ENCODE measurements at regions not wholly inside any gene's neighbourhood (a gene's known extent, or its start where the extent isn't known, plus 50 kb on each side); places are given as distances from the start of the nearest gene placed in this dataset.

DNA sequence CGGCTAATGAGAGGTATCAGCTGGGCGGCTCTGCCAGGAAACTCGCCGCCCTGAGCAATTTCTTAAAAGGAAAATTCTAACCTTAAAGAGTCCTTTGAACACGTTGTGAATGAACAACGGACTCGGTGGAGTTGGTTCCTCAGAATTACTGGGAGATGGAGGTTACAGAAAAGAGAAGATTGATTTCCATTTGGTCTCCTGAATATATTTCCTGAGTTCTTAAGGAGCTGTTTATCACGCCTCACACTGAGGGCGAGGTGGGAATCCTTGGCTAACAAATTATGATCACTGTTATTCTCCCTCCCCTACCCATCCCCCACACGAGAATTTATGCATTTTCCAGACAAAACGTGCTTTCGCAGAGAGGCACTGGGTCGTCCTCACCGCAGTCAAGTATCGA lies 194.5 kb upstream of the C14orf180 start:
- TF ChIP-seq KLF1 (tag by site-specific recombination; IDR thresholded peaks at IDR 0.05), result no peak
- TF ChIP-seq, protein P1, sequence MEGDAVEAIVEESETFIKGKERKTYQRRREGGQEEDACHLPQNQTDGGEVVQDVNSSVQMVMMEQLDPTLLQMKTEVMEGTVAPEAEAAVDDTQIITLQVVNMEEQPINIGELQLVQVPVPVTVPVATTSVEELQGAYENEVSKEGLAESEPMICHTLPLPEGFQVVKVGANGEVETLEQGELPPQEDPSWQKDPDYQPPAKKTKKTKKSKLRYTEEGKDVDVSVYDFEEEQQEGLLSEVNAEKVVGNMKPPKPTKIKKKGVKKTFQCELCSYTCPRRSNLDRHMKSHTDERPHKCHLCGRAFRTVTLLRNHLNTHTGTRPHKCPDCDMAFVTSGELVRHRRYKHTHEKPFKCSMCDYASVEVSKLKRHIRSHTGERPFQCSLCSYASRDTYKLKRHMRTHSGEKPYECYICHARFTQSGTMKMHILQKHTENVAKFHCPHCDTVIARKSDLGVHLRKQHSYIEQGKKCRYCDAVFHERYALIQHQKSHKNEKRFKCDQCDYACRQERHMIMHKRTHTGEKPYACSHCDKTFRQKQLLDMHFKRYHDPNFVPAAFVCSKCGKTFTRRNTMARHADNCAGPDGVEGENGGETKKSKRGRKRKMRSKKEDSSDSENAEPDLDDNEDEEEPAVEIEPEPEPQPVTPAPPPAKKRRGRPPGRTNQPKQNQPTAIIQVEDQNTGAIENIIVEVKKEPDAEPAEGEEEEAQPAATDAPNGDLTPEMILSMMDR (tag by site-specific recombination; IDR thresholded peaks at IDR 0.05), result no peak
- no peak for TF ChIP-seq ZNF776 (tag by site-specific recombination; IDR thresholded peaks at IDR 0.05; ENCODE audit: borderline replicate concordance)
- no peak for TF ChIP-seq ZNF837 (tag by site-specific recombination; IDR thresholded peaks at IDR 0.05)
- TF ChIP-seq ZNF10 (tag by site-specific recombination; IDR thresholded peaks at IDR 0.05), result no peak
- no peak for TF ChIP-seq YY1 (tag by site-specific recombination; IDR thresholded peaks at IDR 0.05)
- TF ChIP-seq ZNF510 (tag by site-specific recombination; IDR thresholded peaks at IDR 0.05; ENCODE audit: insufficient replicate concordance), result no peak
- no peak for TF ChIP-seq ZNF658 (tag by site-specific recombination; IDR thresholded peaks at IDR 0.05)

All from HEK293 (cell line).